GM19351 (cell line): ENCODE measurements at regions not wholly inside any gene's neighbourhood (a gene's known extent, or its start where the extent isn't known, plus 50 kb on each side); places are given as distances from the start of the nearest gene placed in this dataset.
"Not testable (repeated sequence)": the region's sequence is repeated elsewhere in the genome, so short reads cannot be mapped to it uniquely, and the experiment has no call there.

ENCODE experiments used
- ATAC-seq: cut with Tn5 transposase; IDR thresholded peaks from one replicate; pipeline ENCODE4 v1.9.1; 2021; ENCODE audit warnings: mild to moderate bottlenecking, moderate library complexity; ENCODE audit not compliant: unreplicated experiment

GRCh38 chr6:60252255-60252654 lies 2033.8 kb downstream of the KHDRBS2 start:
- ATAC-seq: peak; percentile 53

- not testable (repeated sequence) for ATAC-seq
These were observed 2038.5 kb downstream of the KHDRBS2 start for GRCh38 chr6:60247548-60247947.
